GM08714 (cell line): ENCODE measurements at regions not wholly inside any gene's neighbourhood (a gene's known extent, or its start where the extent isn't known, plus 50 kb on each side); places are given as distances from the start of the nearest gene placed in this dataset.

Experiments
- H3K4me3 ChIP-seq: fragments of 200-500 bp; sonication (Bioruptor generic); 2 replicates; pipeline ENCODE4 v1.5.1; 2014; ENCODE audit warnings: mild to moderate bottlenecking, low read length, inconsistent platforms
- ZNF274 ChIP-seq: IDR thresholded peaks from 2 replicates; pipeline ENCODE4 v1.6.1; 2012; ENCODE audit warnings: mild to moderate bottlenecking, low read depth, low read length

DNA sequence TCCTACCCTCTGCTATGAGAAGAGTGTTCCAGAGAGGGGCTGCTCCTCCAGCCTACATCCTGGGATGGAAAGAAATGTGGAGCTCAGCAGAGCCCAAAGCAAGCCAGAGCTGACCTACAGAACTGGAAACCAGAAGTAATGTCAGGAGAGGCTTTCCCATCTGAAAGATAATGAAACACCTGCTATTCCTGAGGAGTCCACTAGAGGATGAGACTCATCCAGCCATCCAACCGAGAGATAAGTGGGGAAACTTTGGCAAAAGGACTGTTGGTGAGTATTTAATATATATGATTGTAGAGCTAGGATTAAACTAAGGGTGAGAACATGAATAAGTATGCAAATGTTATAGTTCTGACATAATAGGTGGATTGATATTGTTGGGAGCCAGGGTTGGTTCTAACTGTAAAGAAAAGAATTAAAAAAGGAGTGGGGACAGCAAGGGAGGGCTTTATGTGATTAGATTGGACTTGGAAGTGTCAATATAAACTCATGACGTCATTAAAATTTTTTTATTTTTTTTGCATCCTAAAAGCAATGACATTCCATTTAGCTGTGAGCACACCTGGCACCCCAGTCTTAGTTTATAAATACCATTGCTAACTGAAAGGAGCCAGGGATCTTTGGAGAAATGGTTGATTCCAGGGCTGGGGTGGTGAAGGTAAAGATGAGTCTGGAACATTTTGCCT lies 312.8 kb upstream of the NFE2L3 start:
- no peak overlapping the region for H3K4me3 ChIP-seq
- no peak for TF ChIP-seq ZNF274

DNA sequence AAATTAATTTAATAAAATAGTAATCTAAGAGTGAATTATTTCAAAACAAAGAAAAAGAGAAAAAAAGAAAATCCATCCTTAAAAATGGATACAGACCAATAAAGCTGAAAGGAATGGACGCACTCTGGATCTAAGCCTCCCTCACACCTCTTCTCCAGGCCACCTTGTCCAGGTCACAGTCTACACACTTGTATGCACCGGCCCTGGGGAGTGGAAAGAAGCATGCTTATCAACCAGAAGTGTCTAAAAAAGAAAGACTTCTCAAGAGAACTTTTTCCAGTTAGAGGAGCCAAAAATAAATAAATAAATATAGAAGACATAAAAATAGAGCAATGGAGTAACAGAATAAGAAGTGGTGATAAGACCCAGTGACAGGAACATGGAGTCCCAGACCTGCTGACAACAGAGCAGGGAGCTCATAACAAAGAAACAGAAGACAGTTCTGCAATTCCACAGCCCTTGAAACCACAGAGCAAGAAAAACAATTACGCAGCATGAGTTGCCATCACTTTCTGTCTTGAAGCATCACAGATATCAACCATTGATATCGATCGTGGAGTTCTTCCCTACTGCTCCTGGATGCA lies 311.7 kb upstream of the NFE2L3 start:
- no peak overlapping the region for H3K4me3 ChIP-seq
- no peak for TF ChIP-seq ZNF274

DNA sequence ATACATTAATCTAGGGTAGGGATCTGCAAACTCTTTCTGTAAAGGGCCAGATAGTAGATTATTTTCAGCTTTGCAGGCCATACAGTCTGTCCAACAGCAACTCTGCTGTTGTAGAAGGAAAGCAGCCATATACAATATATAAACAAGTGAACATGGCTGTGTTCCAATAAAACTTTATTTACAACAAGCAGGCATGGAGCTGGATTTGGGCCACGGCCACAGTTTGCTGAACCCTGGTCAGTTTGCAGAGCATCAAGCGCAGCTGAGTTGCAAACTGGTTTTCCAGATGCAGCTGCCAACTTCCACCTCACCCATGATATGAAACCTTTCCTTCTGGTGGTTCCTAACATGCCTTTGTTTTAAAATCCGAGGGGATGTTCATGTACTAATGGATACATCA lies 310.4 kb upstream of the NFE2L3 start:
- no peak for TF ChIP-seq ZNF274
- no peak overlapping the region for H3K4me3 ChIP-seq

DNA sequence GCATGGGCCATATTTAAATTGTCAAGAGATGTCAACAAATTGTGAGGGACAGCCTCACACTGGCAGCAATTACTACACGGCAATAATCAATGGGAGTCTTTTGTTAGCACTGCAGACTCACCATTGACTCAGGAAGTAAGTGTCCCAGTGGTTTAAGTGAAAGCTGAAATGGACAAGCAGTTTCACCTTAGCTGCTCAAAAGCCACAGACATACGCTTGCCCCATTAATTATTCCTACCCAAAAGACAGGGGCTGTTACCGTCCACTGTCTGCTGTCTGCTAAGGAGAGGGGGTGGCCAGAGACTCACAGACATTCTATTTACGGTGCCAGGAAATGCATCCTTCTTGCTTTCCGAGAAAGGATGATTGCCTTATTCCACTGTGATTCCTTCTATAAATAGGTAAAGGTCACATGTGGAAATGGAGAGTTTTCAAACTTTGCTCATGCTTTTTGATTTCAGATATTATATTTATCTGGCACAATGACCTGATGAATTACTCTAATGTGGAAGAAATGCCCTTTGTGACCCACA lies 309.7 kb upstream of the NFE2L3 start:
- TF ChIP-seq ZNF274, result no peak
- H3K4me3 ChIP-seq, result no peak overlapping the region

DNA sequence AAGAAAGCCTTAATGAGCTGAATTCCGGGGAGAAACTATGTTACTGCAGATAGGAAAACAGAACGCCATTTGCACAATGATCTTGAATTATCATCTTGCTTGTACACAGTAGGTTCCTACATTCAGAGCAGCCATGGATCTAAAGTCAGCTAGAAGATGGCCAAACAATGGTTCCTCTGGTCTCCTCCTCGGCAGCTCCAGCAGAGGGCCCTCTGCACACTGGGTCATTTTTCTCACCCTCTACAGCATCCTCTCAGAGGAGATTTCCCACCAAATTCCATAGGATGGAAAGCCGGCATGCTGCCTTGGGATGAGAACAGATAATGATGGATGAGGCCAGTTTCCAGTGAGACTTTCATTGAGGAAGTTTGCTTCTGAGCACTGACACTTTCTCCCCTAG lies 308.5 kb upstream of the NFE2L3 start:
- H3K4me3 ChIP-seq, result no peak overlapping the region
- no peak for TF ChIP-seq ZNF274

DNA sequence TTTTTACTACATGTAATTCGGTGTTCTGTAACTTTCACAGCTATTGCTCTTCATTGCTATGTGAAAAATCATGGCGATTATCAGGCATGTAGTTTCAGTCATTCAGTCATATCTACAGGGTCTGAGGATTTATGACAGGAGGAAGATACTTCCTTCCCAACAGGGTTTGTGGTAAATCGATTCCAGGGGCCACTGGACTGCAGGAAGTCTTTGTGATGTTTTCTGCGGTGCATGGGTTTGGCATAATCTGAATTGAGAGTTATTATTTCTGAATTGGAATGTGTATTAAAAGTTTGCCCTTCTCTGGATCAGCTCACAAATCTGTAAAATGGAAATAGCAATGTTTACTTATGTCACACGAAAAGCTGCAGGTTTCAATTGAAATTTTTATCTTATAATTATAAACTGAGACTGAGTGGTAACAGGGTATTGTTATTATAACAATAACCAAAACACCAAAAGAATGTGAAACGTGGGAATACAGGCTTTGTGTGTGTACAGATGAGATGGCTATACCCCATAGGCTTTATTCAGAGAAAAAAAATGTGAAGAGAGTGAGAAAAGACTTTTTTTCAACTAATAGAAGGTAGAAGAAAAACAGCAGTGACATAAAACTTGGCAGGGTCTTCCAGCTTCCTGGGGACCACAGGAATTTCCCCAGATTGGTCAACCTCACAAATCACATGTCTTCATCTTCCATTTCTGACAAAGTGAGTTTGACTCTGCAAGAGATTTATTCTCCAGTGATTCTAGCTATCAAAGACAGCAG lies 307.7 kb upstream of the NFE2L3 start:
- H3K4me3 ChIP-seq, result no peak overlapping the region
- TF ChIP-seq ZNF274, result no peak

DNA sequence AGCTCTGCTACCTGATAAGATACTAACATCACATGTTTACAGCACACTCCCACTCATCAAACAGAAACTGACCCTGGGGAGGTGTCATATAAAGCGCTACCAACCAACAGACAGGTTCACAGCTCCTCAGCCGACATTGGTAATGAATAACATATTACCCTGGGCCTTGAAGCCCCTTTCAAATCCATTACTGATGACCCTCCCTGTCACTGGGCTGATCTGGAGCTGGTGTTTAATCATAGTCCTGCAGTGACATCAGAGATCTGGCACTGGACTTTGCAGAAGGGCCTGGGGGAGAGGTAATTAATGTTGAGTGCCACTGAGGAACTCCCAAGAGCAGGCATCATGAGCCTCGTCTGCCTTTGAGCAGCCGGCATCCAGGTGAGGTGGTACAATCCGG lies 306.5 kb upstream of the NFE2L3 start:
- TF ChIP-seq ZNF274, result no peak
- no peak overlapping the region for H3K4me3 ChIP-seq

DNA sequence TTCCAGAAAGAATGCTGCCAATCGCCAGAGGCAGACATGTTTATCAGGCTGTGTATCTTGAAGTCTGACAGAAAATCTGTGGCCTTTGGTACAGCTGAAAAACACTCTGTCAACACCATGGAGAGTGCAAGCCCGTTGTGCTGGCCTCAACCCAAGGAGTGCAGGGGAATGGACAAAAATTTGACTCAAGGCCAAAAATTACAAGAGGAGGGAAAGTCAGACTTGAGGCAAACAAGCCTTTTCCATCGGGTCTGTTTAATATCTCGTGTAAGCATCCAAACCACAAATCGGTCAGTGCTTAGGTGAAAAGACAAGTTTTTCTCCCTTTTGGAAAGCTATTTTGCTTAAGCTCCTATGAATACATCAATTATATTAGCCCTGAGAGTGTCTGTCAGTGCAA lies 305.3 kb upstream of the NFE2L3 start:
- TF ChIP-seq ZNF274, result no peak
- no peak overlapping the region for H3K4me3 ChIP-seq

DNA sequence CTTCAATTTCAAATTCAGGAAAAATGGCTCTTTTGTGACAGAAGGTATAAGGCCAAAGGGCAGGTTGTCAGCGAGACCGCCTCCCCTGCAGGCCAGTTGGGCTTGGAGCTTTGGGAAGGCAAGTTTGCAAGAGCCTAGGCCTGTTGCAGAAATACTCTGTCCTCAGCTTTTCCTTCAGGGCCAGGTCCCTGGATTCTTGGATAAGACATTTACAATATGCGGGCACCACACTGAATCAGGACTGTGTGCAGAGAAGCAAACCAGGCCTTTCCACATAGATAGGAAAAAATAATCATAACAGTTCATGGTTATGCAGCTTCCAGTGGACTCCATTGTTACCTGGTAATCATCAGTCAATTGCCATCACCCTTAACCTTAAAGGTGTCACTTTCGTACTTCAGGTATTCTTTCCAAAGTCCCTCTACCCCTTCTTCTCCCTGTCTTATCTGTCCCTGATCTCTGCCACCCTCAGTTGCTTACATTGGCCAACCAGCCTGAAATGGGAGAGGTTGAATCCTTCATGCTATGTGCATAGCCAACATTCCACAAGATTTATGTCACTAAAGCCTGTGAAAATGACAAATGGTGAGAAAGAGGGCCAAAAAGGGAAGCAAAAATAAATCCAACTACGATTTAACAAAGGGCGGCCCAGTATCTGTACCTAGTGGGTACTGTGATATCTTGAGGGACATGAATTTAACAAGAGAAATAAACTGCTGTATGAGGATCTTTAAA lies 304.5 kb upstream of the NFE2L3 start:
- no peak overlapping the region for H3K4me3 ChIP-seq
- TF ChIP-seq ZNF274, result no peak

DNA sequence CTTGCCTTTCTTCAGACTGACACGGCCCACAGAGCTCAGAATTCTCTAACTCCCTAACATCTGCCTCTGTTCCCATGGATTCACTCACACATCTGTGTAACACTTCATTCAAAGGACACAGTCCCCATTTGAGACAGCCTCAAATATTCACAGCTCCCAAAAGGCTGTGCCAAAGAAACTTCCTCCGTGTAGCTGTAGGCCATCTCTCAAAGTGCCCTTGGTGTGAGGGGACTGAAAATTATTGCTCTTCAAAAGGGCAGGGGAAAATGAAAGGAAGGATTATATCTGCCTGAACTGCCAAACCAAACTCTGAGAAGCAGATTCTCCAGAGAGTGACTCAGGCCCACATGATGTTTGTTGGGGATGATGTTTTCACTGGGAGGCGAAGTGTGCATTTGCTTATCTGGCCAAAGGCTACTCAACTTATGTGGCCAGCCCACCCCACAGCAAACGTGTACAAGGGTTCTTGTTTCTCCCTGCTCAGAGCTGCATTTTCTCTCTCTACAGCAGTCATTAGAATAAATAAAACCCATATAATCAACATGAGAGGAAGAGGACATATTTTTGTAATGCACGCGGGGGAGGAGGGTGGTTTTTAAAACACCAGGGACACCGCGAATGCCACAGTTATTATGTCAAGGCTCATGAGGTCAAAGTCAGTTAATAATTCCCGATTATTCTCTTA lies 302.4 kb upstream of the NFE2L3 start:
- H3K4me3 ChIP-seq, result no peak overlapping the region
- no peak for TF ChIP-seq ZNF274

DNA sequence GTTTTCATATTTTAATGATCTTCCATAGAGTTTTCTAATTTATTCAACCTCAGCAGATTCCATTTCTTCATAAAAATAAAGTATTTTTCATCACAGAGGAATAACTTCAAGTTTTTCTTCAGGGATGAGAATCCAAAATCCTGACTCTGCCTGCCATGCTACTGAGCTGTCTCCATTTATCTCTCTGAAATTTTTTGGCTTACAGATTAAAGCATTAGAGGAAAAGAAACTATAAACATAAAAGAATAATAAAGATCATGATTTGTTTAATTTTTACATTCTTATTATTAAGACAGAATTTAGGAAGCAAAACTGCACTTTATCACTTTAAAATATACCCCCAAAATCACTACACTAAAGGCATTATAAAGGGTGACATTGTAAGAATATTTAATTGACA lies 301.8 kb upstream of the NFE2L3 start:
- no peak overlapping the region for H3K4me3 ChIP-seq
- TF ChIP-seq ZNF274, result no peak

DNA sequence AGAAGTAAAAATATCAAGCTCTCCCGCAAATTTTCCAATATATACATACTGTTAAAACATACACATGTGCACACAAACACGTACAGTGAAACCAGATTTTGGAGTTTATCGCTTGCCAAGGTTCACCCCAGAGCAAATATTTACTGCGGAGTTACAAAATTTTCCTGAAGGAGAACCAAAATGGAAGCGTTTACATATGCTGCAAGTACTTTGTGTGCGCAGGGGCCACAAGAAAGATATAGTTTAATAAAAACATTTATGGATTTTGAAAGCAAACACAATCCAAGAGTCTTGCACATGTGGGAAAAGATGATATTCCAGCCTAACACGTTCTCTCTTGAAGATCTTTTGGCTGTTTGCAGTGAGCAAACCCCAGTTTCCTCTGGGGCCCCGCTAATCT lies 301.3 kb upstream of the NFE2L3 start:
- no peak overlapping the region for H3K4me3 ChIP-seq
- no peak for TF ChIP-seq ZNF274

DNA sequence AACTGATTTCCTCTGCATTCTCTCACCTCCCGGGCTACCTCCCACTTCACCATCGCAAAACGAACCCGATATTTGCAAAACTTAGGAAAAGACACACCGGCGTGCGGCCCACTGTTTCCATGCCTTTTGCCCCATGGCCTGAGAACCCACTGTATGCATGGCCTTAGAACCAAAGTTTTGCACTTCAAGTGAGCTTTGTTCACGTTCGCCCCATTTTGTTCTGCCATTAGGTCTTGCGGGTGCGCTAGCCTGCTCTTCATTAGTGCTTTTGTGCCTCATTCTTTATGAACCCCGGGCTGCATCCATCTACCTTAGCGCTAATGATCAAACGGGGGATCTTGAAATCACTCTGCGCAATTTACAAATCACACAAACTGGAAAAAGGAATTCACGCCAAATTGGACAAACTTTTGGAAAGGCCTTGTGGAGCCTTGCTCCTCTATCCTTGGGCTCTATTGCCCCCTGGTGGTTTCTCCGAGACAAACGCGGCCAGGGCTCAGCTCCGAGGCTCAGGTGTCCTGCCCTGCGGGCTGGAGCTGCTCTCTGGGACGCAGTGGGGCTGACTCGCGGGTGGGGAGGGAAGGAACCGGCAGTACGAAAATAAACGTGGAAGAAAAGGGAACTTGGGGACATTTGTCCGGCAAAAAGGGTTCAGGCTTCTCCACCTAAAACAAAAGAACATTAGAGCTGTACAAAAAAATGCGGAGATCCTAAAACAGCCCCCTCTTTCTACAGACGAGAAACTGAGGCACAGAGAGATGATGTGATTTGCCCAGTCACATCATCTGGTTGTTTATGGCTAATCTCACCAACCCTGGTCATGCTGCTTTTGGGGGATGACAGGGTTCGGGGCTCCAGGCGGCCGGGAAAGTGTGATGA lies 300.4 kb upstream of the NFE2L3 start:
- no peak overlapping the region; the same call in 1 of the 2 replicates for H3K4me3 ChIP-seq

More for the DNA sequence above, 300.4 kb upstream of the NFE2L3 start:
- TF ChIP-seq ZNF274, result no peak
